Tibial artery (tissue), 4 donors: ENCODE measurements at regions not wholly inside any gene's neighbourhood (a gene's known extent, or its start where the extent isn't known, plus 50 kb on each side); places are given as distances from the start of the nearest gene placed in this dataset.

Source experiments
- DNase-seq, 2 donors: peaks; one replicate each; pipeline ENCODE4 v3.0.0-alpha.2; 2019
- H3K27ac ChIP-seq, 2 donors: fragments of 200-600 bp; sonication (generic) in 1 of 2; 1 replicate in 1 of 2; 2 replicates in 1 of 2; pipeline ENCODE4 v1.5.1; 2018 to 2019; ENCODE audit warnings: mild to moderate bottlenecking in 1 of 2
- H3K27me3 ChIP-seq, 2 donors: fragments of 200-600 bp; sonication (generic) in 1 of 2; one replicate each; pipeline versions ENCODE4 v1.5.1 to v1.6.0; 2016 to 2019
- H3K36me3 ChIP-seq, 3 donors: fragments of 200-600 bp; sonication (generic) in 2 of 3; one replicate each; pipeline ENCODE4 v1.5.1; 2016 to 2019; ENCODE audit warnings: mild to moderate bottlenecking in 2 of 3
- H3K4me1 ChIP-seq, 4 donors: fragments of 200-600 bp; sonication (generic) in 2 of 4; 1 replicate in 3 of 4; 2 replicates in 1 of 4; pipeline ENCODE4 v1.5.1; 2016 to 2019
- H3K4me3 ChIP-seq, 2 donors: fragments of 200-600 bp; sonication (generic) in 1 of 2; 1 replicate in 1 of 2; 2 replicates in 1 of 2; pipeline ENCODE4 v1.5.1; 2018 to 2019; ENCODE audit warnings: mild to moderate bottlenecking in 2 of 2
- H3K9me3 ChIP-seq, 3 donors: fragments of 200-600 bp; sonication (generic) in 1 of 3; one replicate each; pipeline ENCODE4 v1.5.1; 2016 to 2019
- CTCF ChIP-seq, 2 experiments: fragments of 200-600 bp in 1 of 2; fragments of 450-650 bp in 1 of 2; IDR thresholded peaks; one replicate each; pipeline ENCODE4 v1.5.1; 2017 to 2019; ENCODE audit warnings: antibody characterized with exemption in 2 of 2, mild to moderate bottlenecking in 1 of 2, moderate library complexity in 1 of 2
- intact Hi-C: fragments of 100-400 bp; cut with DNase I; formaldehyde crosslinking; loops from one replicate; pipeline ENCODE4 v1.15.0; 2023; ENCODE audit warnings: low total_unique reads

GRCh38 chr14:54343272-54344121 is 53.3 kb upstream of the CDKN3 start:
- H3K27me3 ChIP-seq = no peaks in the 10 kb centered on the region
- no peaks in the 10 kb centered on the region for H3K36me3 ChIP-seq
- H3K9me3 ChIP-seq = no peaks in the 10 kb centered on the region
- H3K4me3 ChIP-seq = no peak overlapping the region
- TF ChIP-seq CTCF (IDR thresholded peaks at IDR 0.05) = no peak
- intact Hi-C loops = loop anchor here (10.0 kb wide), 1 partner anchor 809 kb away; no protein-coding TSS in a partner anchor
- no peak overlapping the region for H3K27ac ChIP-seq
- DNase-seq = no peak
- H3K4me1 ChIP-seq = no peaks in the 10 kb centered on the region

- Histone ChIP-seq H3K4me3 (no peak overlapping the region), H3K36me3 (no peaks in the 10 kb centered on the region), H3K27me3 (no peaks in the 10 kb centered on the region), H3K9me3 (no peaks in the 10 kb centered on the region), H3K27ac (no peak overlapping the region), H3K4me1 (peaks cover 0 to 2% (median 0%) of the 10 kb centered on the region in 4 donors)
- intact Hi-C loops = loop anchor here (10.0 kb wide), 1 partner anchor 810 kb away; no protein-coding TSS in a partner anchor
- no peak for DNase-seq
- no peak for TF ChIP-seq CTCF (IDR thresholded peaks at IDR 0.05)
Measured at GRCh38 chr14:54344445-54344844, 52.4 kb upstream of the CDKN3 start.

GRCh38 chr14:54346257-54346656 is 50.5 kb upstream of the CDKN3 start:
- H3K4me3 ChIP-seq = no peak overlapping the region
- DNase-seq = no peak
- peaks cover 0 to 9% (median 0%) of the 10 kb centered on the region in 4 donors for H3K4me1 ChIP-seq
- intact Hi-C loops = loop anchor here (10.0 kb wide), 1 partner anchor 811 kb away; no protein-coding TSS in a partner anchor
- TF ChIP-seq CTCF (IDR thresholded peaks at IDR 0.05) = no peak
- no peaks in the 10 kb centered on the region for H3K27me3 ChIP-seq
- H3K27ac ChIP-seq = no peak overlapping the region
- H3K36me3 ChIP-seq = no peaks in the 10 kb centered on the region
- H3K9me3 ChIP-seq = no peaks in the 10 kb centered on the region
